Liver (tissue), 3 donors: ENCODE measurements at regions not wholly inside any gene's neighbourhood (a gene's known extent, or its start where the extent isn't known, plus 50 kb on each side); places are given as distances from the start of the nearest gene placed in this dataset.

Experiments used
- GABPA ChIP-seq, 2 donors: IDR thresholded peaks in 1 of 2; conservative IDR thresholded peaks in 1 of 2; 2 replicates each; pipeline ENCODE4 v1.6.1; 2016; ENCODE audit warnings: antibody characterized with exemption in 2 of 2, mild to moderate bottlenecking in 1 of 2, moderate library complexity in 1 of 2
- JUND ChIP-seq, 2 donors: IDR thresholded peaks; 2 replicates each; pipeline ENCODE4 v1.6.1; 2016; ENCODE audit warnings: antibody characterized with exemption in 2 of 2
- RAD21 ChIP-seq, 2 donors: IDR thresholded peaks; 2 replicates each; pipeline ENCODE4 v1.6.1; 2016; ENCODE audit warnings: antibody characterized with exemption in 2 of 2, mild to moderate bottlenecking in 2 of 2
- SP1 ChIP-seq: IDR thresholded peaks from 2 replicates; pipeline ENCODE4 v1.6.1; 2018; ENCODE audit warnings: antibody characterized with exemption, mild to moderate bottlenecking
- TAF1 ChIP-seq: conservative IDR thresholded peaks from 2 replicates; pipeline ENCODE4 v1.6.1; 2016; ENCODE audit warnings: antibody characterized with exemption, mild to moderate bottlenecking
- YY1 ChIP-seq: IDR thresholded peaks from 2 replicates; pipeline ENCODE4 v1.6.1; 2016; ENCODE audit warnings: antibody characterized with exemption, mild to moderate bottlenecking
- TF ChIP-seq, protein P1 (sequence below): fragments of 150-350 bp; IDR thresholded peaks from 2 replicates; pipeline ENCODE4 v1.5.1; 2017; ENCODE audit warnings: improper control_type of control experiment, low read depth, low read length; ENCODE audit not compliant: missing input control
- TF ChIP-seq, protein P2 (sequence below): IDR thresholded peaks from 2 replicates; pipeline ENCODE4 v1.6.1; 2016; ENCODE audit warnings: antibody characterized with exemption
- TF ChIP-seq, protein P3 (sequence below): IDR thresholded peaks from 2 replicates; pipeline ENCODE4 v1.6.1; 2016; ENCODE audit warnings: antibody characterized with exemption
- TF ChIP-seq, protein P4 (sequence below): IDR thresholded peaks from 2 replicates; pipeline ENCODE4 v1.6.1; 2016; ENCODE audit warnings: antibody characterized with exemption
- TF ChIP-seq, protein P5 (sequence below): IDR thresholded peaks from 2 replicates; pipeline ENCODE4 v1.6.1; 2016; ENCODE audit warnings: antibody characterized with exemption, mild to moderate bottlenecking
- donor health status: healthy.
- donor health status: healthy.

DNA sequence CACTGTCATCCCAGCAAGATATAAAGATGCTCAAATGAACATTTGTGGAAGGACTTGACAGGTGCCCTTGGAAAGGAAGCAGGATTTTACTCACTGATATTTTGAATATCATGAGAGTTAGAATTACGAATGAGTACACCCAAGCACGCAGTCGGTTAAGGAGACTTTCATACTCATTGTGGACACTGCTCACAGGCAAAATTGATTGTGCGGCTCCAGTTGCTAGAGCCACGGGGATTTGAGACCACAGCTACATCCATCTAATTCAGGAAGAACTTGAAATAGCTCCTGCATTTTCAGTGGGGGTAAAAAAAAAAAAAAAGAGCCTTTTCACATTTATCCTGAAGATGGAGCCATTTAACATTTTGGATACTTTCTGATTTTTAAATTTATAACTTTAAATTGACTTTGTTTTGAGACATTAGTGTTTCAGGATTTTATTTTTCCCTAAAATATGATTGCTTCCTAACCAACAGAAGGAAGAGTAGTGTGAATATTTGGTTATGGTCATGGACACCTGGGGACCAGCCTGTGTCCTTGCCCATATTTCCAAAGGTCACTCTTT is 1080.1 kb upstream of the EEF2KMT start:
- TF ChIP-seq, protein P1, sequence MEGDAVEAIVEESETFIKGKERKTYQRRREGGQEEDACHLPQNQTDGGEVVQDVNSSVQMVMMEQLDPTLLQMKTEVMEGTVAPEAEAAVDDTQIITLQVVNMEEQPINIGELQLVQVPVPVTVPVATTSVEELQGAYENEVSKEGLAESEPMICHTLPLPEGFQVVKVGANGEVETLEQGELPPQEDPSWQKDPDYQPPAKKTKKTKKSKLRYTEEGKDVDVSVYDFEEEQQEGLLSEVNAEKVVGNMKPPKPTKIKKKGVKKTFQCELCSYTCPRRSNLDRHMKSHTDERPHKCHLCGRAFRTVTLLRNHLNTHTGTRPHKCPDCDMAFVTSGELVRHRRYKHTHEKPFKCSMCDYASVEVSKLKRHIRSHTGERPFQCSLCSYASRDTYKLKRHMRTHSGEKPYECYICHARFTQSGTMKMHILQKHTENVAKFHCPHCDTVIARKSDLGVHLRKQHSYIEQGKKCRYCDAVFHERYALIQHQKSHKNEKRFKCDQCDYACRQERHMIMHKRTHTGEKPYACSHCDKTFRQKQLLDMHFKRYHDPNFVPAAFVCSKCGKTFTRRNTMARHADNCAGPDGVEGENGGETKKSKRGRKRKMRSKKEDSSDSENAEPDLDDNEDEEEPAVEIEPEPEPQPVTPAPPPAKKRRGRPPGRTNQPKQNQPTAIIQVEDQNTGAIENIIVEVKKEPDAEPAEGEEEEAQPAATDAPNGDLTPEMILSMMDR = no peak
- no peak for TF ChIP-seq RAD21 (IDR thresholded peaks at IDR 0.05)
- TF ChIP-seq YY1 = no peak
- TF ChIP-seq TAF1 = no peak
- TF ChIP-seq, protein P2, sequence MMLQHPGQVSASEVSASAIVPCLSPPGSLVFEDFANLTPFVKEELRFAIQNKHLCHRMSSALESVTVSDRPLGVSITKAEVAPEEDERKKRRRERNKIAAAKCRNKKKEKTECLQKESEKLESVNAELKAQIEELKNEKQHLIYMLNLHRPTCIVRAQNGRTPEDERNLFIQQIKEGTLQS = no peak
- TF ChIP-seq, protein P3, sequence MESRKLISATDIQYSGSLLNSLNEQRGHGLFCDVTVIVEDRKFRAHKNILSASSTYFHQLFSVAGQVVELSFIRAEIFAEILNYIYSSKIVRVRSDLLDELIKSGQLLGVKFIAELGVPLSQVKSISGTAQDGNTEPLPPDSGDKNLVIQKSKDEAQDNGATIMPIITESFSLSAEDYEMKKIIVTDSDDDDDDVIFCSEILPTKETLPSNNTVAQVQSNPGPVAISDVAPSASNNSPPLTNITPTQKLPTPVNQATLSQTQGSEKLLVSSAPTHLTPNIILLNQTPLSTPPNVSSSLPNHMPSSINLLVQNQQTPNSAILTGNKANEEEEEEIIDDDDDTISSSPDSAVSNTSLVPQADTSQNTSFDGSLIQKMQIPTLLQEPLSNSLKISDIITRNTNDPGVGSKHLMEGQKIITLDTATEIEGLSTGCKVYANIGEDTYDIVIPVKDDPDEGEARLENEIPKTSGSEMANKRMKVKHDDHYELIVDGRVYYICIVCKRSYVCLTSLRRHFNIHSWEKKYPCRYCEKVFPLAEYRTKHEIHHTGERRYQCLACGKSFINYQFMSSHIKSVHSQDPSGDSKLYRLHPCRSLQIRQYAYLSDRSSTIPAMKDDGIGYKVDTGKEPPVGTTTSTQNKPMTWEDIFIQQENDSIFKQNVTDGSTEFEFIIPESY = no peak
- TF ChIP-seq SP1 = no peak
- TF ChIP-seq, protein P4, sequence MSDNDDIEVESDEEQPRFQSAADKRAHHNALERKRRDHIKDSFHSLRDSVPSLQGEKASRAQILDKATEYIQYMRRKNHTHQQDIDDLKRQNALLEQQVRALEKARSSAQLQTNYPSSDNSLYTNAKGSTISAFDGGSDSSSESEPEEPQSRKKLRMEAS = no peak
- TF ChIP-seq JUND (IDR thresholded peaks at IDR 0.05) = no peak
- TF ChIP-seq GABPA (IDR thresholded peaks at IDR 0.05 in 1 of 2, conservative IDR thresholded peaks at IDR 0.05 in 1 of 2) = no peak
- TF ChIP-seq, protein P5, sequence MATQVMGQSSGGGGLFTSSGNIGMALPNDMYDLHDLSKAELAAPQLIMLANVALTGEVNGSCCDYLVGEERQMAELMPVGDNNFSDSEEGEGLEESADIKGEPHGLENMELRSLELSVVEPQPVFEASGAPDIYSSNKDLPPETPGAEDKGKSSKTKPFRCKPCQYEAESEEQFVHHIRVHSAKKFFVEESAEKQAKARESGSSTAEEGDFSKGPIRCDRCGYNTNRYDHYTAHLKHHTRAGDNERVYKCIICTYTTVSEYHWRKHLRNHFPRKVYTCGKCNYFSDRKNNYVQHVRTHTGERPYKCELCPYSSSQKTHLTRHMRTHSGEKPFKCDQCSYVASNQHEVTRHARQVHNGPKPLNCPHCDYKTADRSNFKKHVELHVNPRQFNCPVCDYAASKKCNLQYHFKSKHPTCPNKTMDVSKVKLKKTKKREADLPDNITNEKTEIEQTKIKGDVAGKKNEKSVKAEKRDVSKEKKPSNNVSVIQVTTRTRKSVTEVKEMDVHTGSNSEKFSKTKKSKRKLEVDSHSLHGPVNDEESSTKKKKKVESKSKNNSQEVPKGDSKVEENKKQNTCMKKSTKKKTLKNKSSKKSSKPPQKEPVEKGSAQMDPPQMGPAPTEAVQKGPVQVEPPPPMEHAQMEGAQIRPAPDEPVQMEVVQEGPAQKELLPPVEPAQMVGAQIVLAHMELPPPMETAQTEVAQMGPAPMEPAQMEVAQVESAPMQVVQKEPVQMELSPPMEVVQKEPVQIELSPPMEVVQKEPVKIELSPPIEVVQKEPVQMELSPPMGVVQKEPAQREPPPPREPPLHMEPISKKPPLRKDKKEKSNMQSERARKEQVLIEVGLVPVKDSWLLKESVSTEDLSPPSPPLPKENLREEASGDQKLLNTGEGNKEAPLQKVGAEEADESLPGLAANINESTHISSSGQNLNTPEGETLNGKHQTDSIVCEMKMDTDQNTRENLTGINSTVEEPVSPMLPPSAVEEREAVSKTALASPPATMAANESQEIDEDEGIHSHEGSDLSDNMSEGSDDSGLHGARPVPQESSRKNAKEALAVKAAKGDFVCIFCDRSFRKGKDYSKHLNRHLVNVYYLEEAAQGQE = no peak
